Astrocyte (in vitro differentiated cells and primary cell): ENCODE measurements at regions not wholly inside any gene's neighbourhood (a gene's known extent, or its start where the extent isn't known, plus 50 kb on each side); places are given as distances from the start of the nearest gene placed in this dataset.

Experiments
- DNase-seq: peaks from one replicate; pipeline ENCODE4 v3.0.0-alpha.2; 2010; ENCODE audit warnings: low read depth
- FAIRE-seq: peaks from 2 replicates; lab custom pipeline; 2011; peaks lifted over from hg19 to GRCh38; lab: Jason Lieb, UNC
- H2AFZ ChIP-seq: 2 replicates; pipeline ENCODE4 v1.6.0; 2012; ENCODE audit warnings: low read depth, low read length, inconsistent platforms
- H3K27ac ChIP-seq: 2 replicates; pipeline ENCODE4 v1.5.1; 2011; ENCODE audit warnings: low read depth, low read length, inconsistent platforms
- H3K27me3 ChIP-seq: 2 replicates; pipeline ENCODE4 v1.6.0; 2011; ENCODE audit warnings: low read length, inconsistent platforms; ENCODE audit not compliant: insufficient read depth
- H3K36me3 ChIP-seq: 2 replicates; pipeline ENCODE4 v1.5.1; 2011; ENCODE audit warnings: low read length, inconsistent platforms; ENCODE audit not compliant: insufficient read depth
- H3K4me1 ChIP-seq: 2 replicates; pipeline ENCODE4 v1.5.1; 2011; ENCODE audit warnings: low read length, inconsistent platforms; ENCODE audit not compliant: insufficient read depth
- H3K4me2 ChIP-seq: 2 replicates; pipeline ENCODE4 v1.6.0; 2012; ENCODE audit warnings: low read length, inconsistent platforms
- H3K4me3 ChIP-seq: 2 replicates; pipeline ENCODE4 v1.5.1; 2011; ENCODE audit warnings: low read depth, mild to moderate bottlenecking, low read length, inconsistent platforms; ENCODE audit not compliant: insufficient read depth
- H3K79me2 ChIP-seq: 2 replicates; pipeline ENCODE4 v1.6.0; 2012; ENCODE audit warnings: mild to moderate bottlenecking, low read length, inconsistent platforms; ENCODE audit not compliant: insufficient read depth
- H3K9ac ChIP-seq: 2 replicates; pipeline ENCODE4 v1.6.0; 2012; ENCODE audit warnings: mild to moderate bottlenecking, low read length, inconsistent platforms
- H3K9me3 ChIP-seq: 2 replicates; pipeline ENCODE4 v1.5.1; 2012; ENCODE audit warnings: low read depth, mild to moderate bottlenecking, low read length, inconsistent platforms; ENCODE audit not compliant: insufficient read depth
- H4K20me1 ChIP-seq: 2 replicates; pipeline ENCODE4 v1.6.0; 2012; ENCODE audit warnings: low read length, inconsistent platforms; ENCODE audit not compliant: insufficient read depth
- H3K27ac Mint-ChIP-seq: one replicate; pipeline ENCODE4 v1.8.0; 2021; ENCODE audit warnings: mild to moderate bottlenecking, mixed read lengths; ENCODE audit not compliant: unreplicated experiment
- H3K27me3 Mint-ChIP-seq: one replicate; pipeline ENCODE4 v1.8.0; 2021; ENCODE audit warnings: low read depth, mixed read lengths; ENCODE audit not compliant: unreplicated experiment
- H3K36me3 Mint-ChIP-seq: one replicate; pipeline ENCODE4 v1.8.0; 2021; ENCODE audit warnings: low read depth, mixed read lengths; ENCODE audit not compliant: unreplicated experiment
- H3K4me1 Mint-ChIP-seq: one replicate; pipeline ENCODE4 v1.8.0; 2021; ENCODE audit warnings: low read depth, mixed read lengths; ENCODE audit not compliant: unreplicated experiment
- H3K4me3 Mint-ChIP-seq: one replicate; pipeline ENCODE4 v1.8.0; 2021; ENCODE audit warnings: mild to moderate bottlenecking, moderate library complexity, mixed read lengths; ENCODE audit not compliant: unreplicated experiment
- H3K9me3 Mint-ChIP-seq: one replicate; pipeline ENCODE4 v1.8.0; 2021; ENCODE audit warnings: mild to moderate bottlenecking, mixed read lengths; ENCODE audit not compliant: unreplicated experiment
- EZH2 ChIP-seq: IDR thresholded peaks from 2 replicates; pipeline ENCODE4 v1.6.1; 2012; ENCODE audit warnings: mild to moderate bottlenecking, low read length, inconsistent platforms; ENCODE audit not compliant: insufficient read depth
- TF ChIP-seq, protein P1 (sequence below): IDR thresholded peaks from 2 replicates; pipeline ENCODE4 v1.5.1; 2011; ENCODE audit warnings: low read depth, mild to moderate bottlenecking, inconsistent platforms, low read length, moderate library complexity; ENCODE audit not compliant: insufficient read depth

DNA sequence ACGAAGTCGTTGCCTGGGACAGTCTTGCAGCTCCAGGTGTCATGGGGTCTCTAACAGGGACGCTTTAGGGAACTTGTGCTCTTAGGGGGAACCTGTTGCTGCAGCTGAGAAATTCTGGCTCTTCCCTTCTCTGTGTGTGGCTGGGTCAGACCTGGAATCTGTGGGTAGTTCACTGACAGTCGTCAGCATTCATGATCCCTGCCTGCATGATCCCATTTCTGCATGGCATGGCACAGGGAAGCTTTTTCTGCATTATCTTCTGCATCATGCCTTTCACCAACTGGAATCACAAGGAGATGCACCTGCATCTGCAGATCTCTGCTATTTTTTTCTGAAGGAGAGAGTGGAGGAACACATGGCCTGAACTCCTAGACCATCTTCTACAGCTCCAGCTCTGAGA, 85.6 kb downstream of the SOX9 start:
- no peak for FAIRE-seq
- Histone ChIP-seq H3K4me2 (no peak overlapping the region), H3K27me3 (peaks cover 27% of the 10 kb centered on the region), H3K79me2 (no peaks in the 10 kb centered on the region), H3K9ac (no peak overlapping the region), H2AFZ (no peak overlapping the region), H3K4me3 (no peak overlapping the region), H3K36me3 (no peaks in the 10 kb centered on the region), H3K27ac (no peak overlapping the region), H3K4me1 (no peaks in the 10 kb centered on the region), H3K9me3 (no peaks in the 10 kb centered on the region), H4K20me1 (no peaks in the 10 kb centered on the region)
- Mint-ChIP-seq H3K27ac (no peak overlapping the region), H3K36me3 (no peaks in the 10 kb centered on the region), H3K27me3 (peaks cover 16% of the 10 kb centered on the region), H3K9me3 (peaks cover 3% of the 10 kb centered on the region), H3K4me1 (no peaks in the 10 kb centered on the region), H3K4me3 (no peak overlapping the region)
- TF ChIP-seq, protein P1, sequence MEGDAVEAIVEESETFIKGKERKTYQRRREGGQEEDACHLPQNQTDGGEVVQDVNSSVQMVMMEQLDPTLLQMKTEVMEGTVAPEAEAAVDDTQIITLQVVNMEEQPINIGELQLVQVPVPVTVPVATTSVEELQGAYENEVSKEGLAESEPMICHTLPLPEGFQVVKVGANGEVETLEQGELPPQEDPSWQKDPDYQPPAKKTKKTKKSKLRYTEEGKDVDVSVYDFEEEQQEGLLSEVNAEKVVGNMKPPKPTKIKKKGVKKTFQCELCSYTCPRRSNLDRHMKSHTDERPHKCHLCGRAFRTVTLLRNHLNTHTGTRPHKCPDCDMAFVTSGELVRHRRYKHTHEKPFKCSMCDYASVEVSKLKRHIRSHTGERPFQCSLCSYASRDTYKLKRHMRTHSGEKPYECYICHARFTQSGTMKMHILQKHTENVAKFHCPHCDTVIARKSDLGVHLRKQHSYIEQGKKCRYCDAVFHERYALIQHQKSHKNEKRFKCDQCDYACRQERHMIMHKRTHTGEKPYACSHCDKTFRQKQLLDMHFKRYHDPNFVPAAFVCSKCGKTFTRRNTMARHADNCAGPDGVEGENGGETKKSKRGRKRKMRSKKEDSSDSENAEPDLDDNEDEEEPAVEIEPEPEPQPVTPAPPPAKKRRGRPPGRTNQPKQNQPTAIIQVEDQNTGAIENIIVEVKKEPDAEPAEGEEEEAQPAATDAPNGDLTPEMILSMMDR, result no peak
- no peak for TF ChIP-seq EZH2
- no peak for DNase-seq

DNA sequence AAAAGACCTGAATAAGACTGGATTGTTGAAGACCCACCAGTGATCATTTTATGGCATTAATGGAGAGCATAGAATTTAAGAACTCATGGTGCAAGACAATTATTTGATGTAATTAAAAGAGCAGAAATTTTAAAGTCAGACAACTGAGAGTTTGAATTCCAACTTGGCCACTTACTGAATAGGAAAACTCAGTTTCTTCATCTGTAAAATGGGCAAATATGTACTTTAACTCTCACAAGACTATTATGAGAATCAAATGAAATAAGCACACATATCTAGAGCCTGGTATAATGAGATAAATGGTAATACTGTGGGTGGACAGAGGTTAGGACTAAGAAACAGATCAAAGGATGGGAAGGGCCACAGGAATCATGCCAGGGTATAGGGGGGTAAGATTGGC, 88.0 kb downstream of the SOX9 start:
- H3K36me3 Mint-ChIP-seq, result no peaks in the 10 kb centered on the region
- no peaks in the 10 kb centered on the region for H3K36me3 ChIP-seq
- DNase-seq, result no peak
- FAIRE-seq, result no peak
- peaks cover 3% of the 10 kb centered on the region for H3K9me3 Mint-ChIP-seq
- no peaks in the 10 kb centered on the region for H3K4me1 ChIP-seq
- H3K79me2 ChIP-seq, result no peaks in the 10 kb centered on the region
- H3K4me1 Mint-ChIP-seq, result no peaks in the 10 kb centered on the region
- H3K27ac Mint-ChIP-seq, result no peak overlapping the region
- no peak overlapping the region for H2AFZ ChIP-seq
- H3K27ac ChIP-seq, result no peak overlapping the region
- peaks cover 27% of the 10 kb centered on the region for H3K27me3 ChIP-seq
- H3K27me3 Mint-ChIP-seq, result peaks cover 21% of the 10 kb centered on the region
- no peak overlapping the region for H3K4me2 ChIP-seq
- no peak overlapping the region for H3K4me3 ChIP-seq
- no peaks in the 10 kb centered on the region for H3K9me3 ChIP-seq
- no peaks in the 10 kb centered on the region for H4K20me1 ChIP-seq
- H3K9ac ChIP-seq, result no peak overlapping the region
- H3K4me3 Mint-ChIP-seq, result no peak overlapping the region
- TF ChIP-seq, protein P1, result no peak
- TF ChIP-seq EZH2, result no peak

- H3K79me2 ChIP-seq, result no peaks in the 10 kb centered on the region
These were observed 91.2 kb downstream of the SOX9 start for GRCh38 chr17:72212041-72212440.

More at GRCh38 chr17:72212041-72212440, 91.2 kb downstream of the SOX9 start:
- Mint-ChIP-seq H3K4me3 (no peak overlapping the region), H3K27ac (no peak overlapping the region), H3K36me3 (no peaks in the 10 kb centered on the region), H3K9me3 (peaks cover 4% of the 10 kb centered on the region), H3K4me1 (no peaks in the 10 kb centered on the region), H3K27me3 (peaks cover 12% of the 10 kb centered on the region)
- Histone ChIP-seq H3K9ac (no peak overlapping the region), H2AFZ (no peak overlapping the region), H3K4me2 (no peak overlapping the region), H3K4me1 (no peaks in the 10 kb centered on the region), H3K4me3 (no peak overlapping the region), H3K27ac (no peak overlapping the region), H3K36me3 (no peaks in the 10 kb centered on the region), H3K27me3 (peaks cover 5% of the 10 kb centered on the region), H4K20me1 (no peaks in the 10 kb centered on the region), H3K9me3 (no peaks in the 10 kb centered on the region)
- FAIRE-seq (no peak), DNase-seq (no peak)
- TF ChIP-seq EZH2, result no peak
